Mesenchymal stem cell (in vitro differentiated cells and primary cell): ENCODE measurements at regions not wholly inside any gene's neighbourhood (a gene's known extent, or its start where the extent isn't known, plus 50 kb on each side); places are given as distances from the start of the nearest gene placed in this dataset.

Experiments
- DNase-seq: peaks from one replicate; pipeline ENCODE4 v3.0.0-alpha.2; 2013
- H2AFZ ChIP-seq: one replicate; pipeline ENCODE4 v1.6.1; 2013; ENCODE audit warnings: low read depth, mild to moderate bottlenecking, control low read depth, inconsistent platforms, low read length, moderate library complexity
- H2AK5ac ChIP-seq: 2 replicates; pipeline ENCODE4 v1.6.1; 2013; ENCODE audit warnings: low read length, moderate library complexity, mild to moderate bottlenecking, inconsistent platforms; ENCODE audit not compliant: severe bottlenecking
- H2BK120ac ChIP-seq: one replicate; pipeline ENCODE4 v1.6.1; 2013; ENCODE audit warnings: low read depth, mild to moderate bottlenecking, inconsistent platforms, low read length, moderate library complexity
- H2BK12ac ChIP-seq, 2 experiments: one replicate each; pipeline ENCODE4 v1.6.1; 2013; ENCODE audit warnings: inconsistent platforms in 2 of 2, low read length in 2 of 2, mild to moderate bottlenecking in 2 of 2, moderate library complexity in 2 of 2, control low read depth in 1 of 2
- H2BK15ac ChIP-seq: one replicate; pipeline ENCODE4 v1.6.1; 2013; ENCODE audit warnings: mild to moderate bottlenecking, low read depth, inconsistent platforms; ENCODE audit not compliant: poor library complexity, severe bottlenecking
- H2BK5ac ChIP-seq: 2 replicates; pipeline ENCODE4 v1.6.1; 2013; ENCODE audit warnings: low read depth, mild to moderate bottlenecking, low read length, control low read depth, inconsistent platforms; ENCODE audit not compliant: poor library complexity, severe bottlenecking
- H3K14ac ChIP-seq, 2 experiments: one replicate each; pipeline ENCODE4 v1.6.1; 2013; ENCODE audit warnings: inconsistent platforms in 2 of 2, low read length in 2 of 2, control low read depth in 1 of 2, mild to moderate bottlenecking in 1 of 2, moderate library complexity in 1 of 2
- H3K18ac ChIP-seq, 2 experiments: one replicate each; pipeline ENCODE4 v1.6.1; 2013; ENCODE audit warnings: inconsistent platforms in 2 of 2, low read length in 2 of 2, control low read depth in 1 of 2, low read depth in 1 of 2, mild to moderate bottlenecking in 1 of 2
- H3K23ac ChIP-seq, 2 experiments: one replicate each; pipeline ENCODE4 v1.6.1; 2013; ENCODE audit warnings: inconsistent platforms in 2 of 2, low read length in 2 of 2, mild to moderate bottlenecking in 2 of 2, moderate library complexity in 2 of 2, control low read depth in 1 of 2
- H3K27ac ChIP-seq: 2 replicates; pipeline ENCODE4 v1.5.1; 2013; ENCODE audit warnings: mild to moderate bottlenecking, moderate library complexity, low read length, control low read depth, inconsistent platforms; ENCODE audit not compliant: poor library complexity, severe bottlenecking
- H3K27me3 ChIP-seq, 2 experiments: 2 replicates each; pipeline versions ENCODE4 v1.6.1 to v1.7.0; 2013; ENCODE audit warnings: low read length in 2 of 2, mild to moderate bottlenecking in 2 of 2, moderate library complexity in 2 of 2, control low read depth in 1 of 2, inconsistent platforms in 1 of 2; ENCODE audit not compliant: control insufficient read depth in 1 of 2, insufficient read depth in 1 of 2
- H3K36me3 ChIP-seq, 2 experiments: 2 replicates each; pipeline versions ENCODE4 v1.6.1 to v1.7.0; 2013; ENCODE audit warnings: low read length in 2 of 2, control low read depth in 1 of 2, inconsistent platforms in 1 of 2, low read depth in 1 of 2, mild to moderate bottlenecking in 1 of 2; ENCODE audit not compliant: insufficient read depth in 2 of 2, control insufficient read depth in 1 of 2
- H3K4ac ChIP-seq, 2 experiments: one replicate each; pipeline ENCODE4 v1.6.1; 2013; ENCODE audit warnings: inconsistent platforms in 2 of 2, low read length in 2 of 2, mild to moderate bottlenecking in 2 of 2, moderate library complexity in 2 of 2, control low read depth in 1 of 2, low read depth in 1 of 2
- H3K4me1 ChIP-seq: 2 replicates; pipeline ENCODE4 v1.6.1; 2013; ENCODE audit warnings: low read depth, low read length, control low read depth; ENCODE audit not compliant: control insufficient read depth, insufficient read depth
- H3K4me2 ChIP-seq: 2 replicates; pipeline ENCODE4 v1.6.1; 2013; ENCODE audit warnings: low read length, mild to moderate bottlenecking, inconsistent platforms; ENCODE audit not compliant: poor library complexity, severe bottlenecking
- H3K4me3 ChIP-seq, 2 experiments: 2 replicates each; pipeline versions ENCODE4 v1.5.1 to v1.7.0; 2013; ENCODE audit warnings: low read length in 2 of 2, mild to moderate bottlenecking in 2 of 2, control low read depth in 1 of 2, low read depth in 1 of 2; ENCODE audit not compliant: insufficient read depth in 1 of 2
- H3K79me1 ChIP-seq: replicated peaks from 2 replicates; pipeline ENCODE4 v1.6.1; 2013; ENCODE audit warnings: mild to moderate bottlenecking, control low read depth, low read length, inconsistent platforms; ENCODE audit not compliant: poor library complexity, severe bottlenecking
- H3K9ac ChIP-seq: 2 replicates; pipeline ENCODE4 v1.7.0; 2013; ENCODE audit warnings: mild to moderate bottlenecking, low read length, moderate library complexity
- H3K9me3 ChIP-seq: 2 replicates; pipeline ENCODE4 v1.7.0; 2013; ENCODE audit warnings: mild to moderate bottlenecking, low read length; ENCODE audit not compliant: control insufficient read depth
- H4K8ac ChIP-seq: one replicate; pipeline ENCODE4 v1.6.1; 2013; ENCODE audit warnings: inconsistent platforms, mild to moderate bottlenecking, low read length, moderate library complexity
- H4K91ac ChIP-seq: one replicate; pipeline ENCODE4 v1.6.1; 2013; ENCODE audit warnings: mild to moderate bottlenecking, low read length, inconsistent platforms
- WGBS: methylation state at CpG from one replicate; pipeline ENCODE4 v1.1.7; 2013; ENCODE audit warnings: mixed read lengths; 5-methylcytosine and 5-hydroxymethylcytosine counted together

- no peak for DNase-seq
- Histone ChIP-seq H2AFZ (no peak overlapping the region), H4K8ac (no peak overlapping the region), H3K4me2 (no peak overlapping the region), H4K91ac (no peak overlapping the region), H3K4me3 (no peak overlapping the region), H3K4me1 (no peaks in the 10 kb centered on the region), H2BK5ac (no peak overlapping the region), H3K79me1 (no peaks in the 10 kb centered on the region), H3K4ac (no peak overlapping the region), H3K27ac (no peak overlapping the region), H3K9me3 (no peaks in the 10 kb centered on the region), H3K18ac (no peak overlapping the region), H3K23ac (no peak overlapping the region), H2BK15ac (no peak overlapping the region), H2BK120ac (no peak overlapping the region), H3K27me3 (no peaks in the 10 kb centered on the region), H2AK5ac (no peak overlapping the region), H2BK12ac (no peak overlapping the region), H3K9ac (no peak overlapping the region), H3K14ac (no peak overlapping the region), H3K36me3 (no peaks in the 10 kb centered on the region)
- 100% methylated on average over 1 of the region's 1 CpG for WGBS
Measured at GRCh38 chr9:25282946-25283345, 395.3 kb downstream of the TUSC1 start.

DNA sequence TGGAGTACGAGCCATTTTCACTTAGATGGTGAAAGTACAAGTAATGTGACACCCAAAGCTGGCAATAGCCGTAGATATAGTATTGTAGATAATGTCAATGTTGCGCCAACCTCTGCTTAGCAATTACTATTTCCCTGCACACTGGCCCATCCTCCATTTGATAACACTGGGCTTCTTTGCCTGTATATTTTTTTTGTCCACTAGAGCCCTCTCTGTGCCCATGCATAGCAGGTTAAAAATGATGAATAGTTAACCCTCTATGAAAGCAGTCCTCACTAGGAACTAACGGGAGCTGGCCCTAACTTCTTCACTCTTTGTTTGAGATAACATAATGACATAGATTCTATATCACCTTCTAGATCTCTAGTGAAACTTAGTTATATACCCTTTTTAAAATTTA is 416.8 kb downstream of the TUSC1 start:
- Histone ChIP-seq H3K9me3 (no peaks in the 10 kb centered on the region), H3K36me3 (no peaks in the 10 kb centered on the region), H4K8ac (no peak overlapping the region), H2AK5ac (no peak overlapping the region), H3K4ac (no peak overlapping the region), H3K27ac (no peak overlapping the region), H3K18ac (no peak overlapping the region), H2BK5ac (no peak overlapping the region), H3K14ac (no peak overlapping the region), H3K4me1 (no peaks in the 10 kb centered on the region), H4K91ac (no peak overlapping the region), H3K23ac (no peak overlapping the region), H3K4me3 (no peak overlapping the region), H2BK120ac (no peak overlapping the region), H2BK12ac (no peak overlapping the region), H3K4me2 (no peak overlapping the region), H3K27me3 (no peaks in the 10 kb centered on the region), H3K9ac (no peak overlapping the region), H3K79me1 (no peaks in the 10 kb centered on the region), H2BK15ac (no peak overlapping the region), H2AFZ (no peak overlapping the region)
- DNase-seq: no peak
- WGBS: no CpG with 5 or more reads among the region's 4 CpGs

DNA sequence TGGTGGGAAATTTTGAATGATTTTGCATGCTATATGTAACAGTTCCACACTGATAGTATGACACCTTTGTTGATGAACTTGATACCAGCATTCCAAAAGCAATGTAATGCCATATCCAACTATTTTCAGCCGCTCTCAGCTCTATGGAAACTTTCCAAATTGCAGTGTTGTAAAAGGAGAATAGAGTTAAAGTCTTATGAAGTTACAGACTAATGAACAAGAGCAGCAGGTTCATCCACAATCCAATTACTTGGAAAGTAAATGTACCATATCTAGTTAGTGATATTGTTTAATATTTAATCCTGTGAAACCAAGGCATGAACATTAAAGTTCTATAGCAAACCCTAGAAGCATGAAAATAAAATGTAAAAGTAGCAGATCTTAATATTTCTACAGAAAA is 418.2 kb downstream of the TUSC1 start:
- Histone ChIP-seq H3K4me1 (no peaks in the 10 kb centered on the region), H3K14ac (no peak overlapping the region), H4K91ac (no peak overlapping the region), H3K36me3 (no peaks in the 10 kb centered on the region), H3K4me3 (no peak overlapping the region), H4K8ac (no peak overlapping the region), H2AFZ (no peak overlapping the region), H3K18ac (no peak overlapping the region), H2BK5ac (no peak overlapping the region), H3K9ac (no peak overlapping the region), H3K4me2 (no peak overlapping the region), H3K27me3 (no peaks in the 10 kb centered on the region), H3K79me1 (no peaks in the 10 kb centered on the region), H2BK15ac (no peak overlapping the region), H3K23ac (no peak overlapping the region), H2BK12ac (no peak overlapping the region), H3K4ac (no peak overlapping the region), H2AK5ac (no peak overlapping the region), H2BK120ac (no peak overlapping the region), H3K9me3 (no peaks in the 10 kb centered on the region), H3K27ac (no peak overlapping the region)
- no peak for DNase-seq
- no CpG with 5 or more reads among the region's 1 CpG for WGBS

DNA sequence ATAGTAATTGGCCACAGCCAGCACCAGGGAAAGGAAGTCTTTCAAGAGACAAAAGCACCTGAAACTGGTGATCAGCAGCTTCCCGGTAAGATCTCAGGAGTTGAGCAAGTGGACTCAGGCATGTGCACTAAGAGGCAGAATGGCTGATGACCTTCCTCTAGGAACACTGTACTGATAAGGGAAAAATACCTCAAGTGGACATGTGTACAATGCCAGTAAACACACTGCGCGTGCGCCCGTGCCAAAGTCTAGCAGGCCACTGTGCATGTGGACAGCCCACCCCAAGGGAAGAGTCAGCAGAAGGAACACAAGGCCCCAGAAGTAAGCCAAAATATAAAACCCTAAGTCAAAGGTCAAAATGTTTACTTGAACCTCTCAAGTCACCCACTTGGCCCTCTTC is 423.0 kb downstream of the TUSC1 start:
- H3K23ac ChIP-seq: no peak overlapping the region
- no peak overlapping the region for H3K9ac ChIP-seq
- H2BK12ac ChIP-seq: no peak overlapping the region
- WGBS: 94% methylated on average over 5 of the region's 5 CpGs
- no peaks in the 10 kb centered on the region for H3K36me3 ChIP-seq
- no peak overlapping the region for H3K4ac ChIP-seq
- H2BK5ac ChIP-seq: no peak overlapping the region
- no peak overlapping the region for H2BK120ac ChIP-seq
- H3K14ac ChIP-seq: no peak overlapping the region
- no peaks in the 10 kb centered on the region for H3K4me1 ChIP-seq
- H4K8ac ChIP-seq: no peak overlapping the region
- no peak overlapping the region for H3K4me2 ChIP-seq
- H3K79me1 ChIP-seq: no peaks in the 10 kb centered on the region
- no peak overlapping the region for H2BK15ac ChIP-seq
- no peak overlapping the region for H3K18ac ChIP-seq
- no peak overlapping the region for H3K27ac ChIP-seq
- no peaks in the 10 kb centered on the region for H3K9me3 ChIP-seq
- H3K27me3 ChIP-seq: no peaks in the 10 kb centered on the region
- H2AK5ac ChIP-seq: no peak overlapping the region
- H2AFZ ChIP-seq: no peak overlapping the region
- DNase-seq: no peak
- H3K4me3 ChIP-seq: no peak overlapping the region
- no peak overlapping the region for H4K91ac ChIP-seq
